ENCODE measurements at regions not wholly inside any gene's neighbourhood (a gene's known extent, or its start where the extent isn't known, plus 50 kb on each side); places are given as distances from the start of the nearest gene placed in this dataset.

DNA sequence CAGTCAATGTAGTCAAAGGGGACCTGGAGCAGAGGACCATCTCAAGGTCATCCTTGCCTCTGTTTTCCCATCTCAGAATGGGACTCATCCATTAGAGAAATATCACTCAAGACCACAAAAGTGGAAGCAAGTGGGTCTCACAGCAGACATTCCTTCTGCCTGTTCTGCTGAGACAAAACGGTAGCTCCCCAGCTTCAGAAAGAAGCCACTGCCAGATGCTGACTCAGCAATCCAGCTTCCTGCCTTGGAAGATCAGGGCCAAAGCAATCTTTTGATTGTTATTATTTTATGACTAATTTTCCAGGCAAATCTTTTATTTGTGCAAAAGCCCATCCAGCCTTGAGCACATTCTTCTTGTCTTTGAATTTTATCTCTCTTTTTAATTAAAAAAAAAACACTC is 86.8 kb downstream of the CCT6B start:
- no peaks in the 10 kb centered on the region for H3K36me3 ChIP-seq
- TF ChIP-seq, protein P1, sequence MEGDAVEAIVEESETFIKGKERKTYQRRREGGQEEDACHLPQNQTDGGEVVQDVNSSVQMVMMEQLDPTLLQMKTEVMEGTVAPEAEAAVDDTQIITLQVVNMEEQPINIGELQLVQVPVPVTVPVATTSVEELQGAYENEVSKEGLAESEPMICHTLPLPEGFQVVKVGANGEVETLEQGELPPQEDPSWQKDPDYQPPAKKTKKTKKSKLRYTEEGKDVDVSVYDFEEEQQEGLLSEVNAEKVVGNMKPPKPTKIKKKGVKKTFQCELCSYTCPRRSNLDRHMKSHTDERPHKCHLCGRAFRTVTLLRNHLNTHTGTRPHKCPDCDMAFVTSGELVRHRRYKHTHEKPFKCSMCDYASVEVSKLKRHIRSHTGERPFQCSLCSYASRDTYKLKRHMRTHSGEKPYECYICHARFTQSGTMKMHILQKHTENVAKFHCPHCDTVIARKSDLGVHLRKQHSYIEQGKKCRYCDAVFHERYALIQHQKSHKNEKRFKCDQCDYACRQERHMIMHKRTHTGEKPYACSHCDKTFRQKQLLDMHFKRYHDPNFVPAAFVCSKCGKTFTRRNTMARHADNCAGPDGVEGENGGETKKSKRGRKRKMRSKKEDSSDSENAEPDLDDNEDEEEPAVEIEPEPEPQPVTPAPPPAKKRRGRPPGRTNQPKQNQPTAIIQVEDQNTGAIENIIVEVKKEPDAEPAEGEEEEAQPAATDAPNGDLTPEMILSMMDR (IDR thresholded peaks at IDR 0.05) = no peak
- intact Hi-C loops (cut with DNase I) = no loop called here
- H3K4me3 ChIP-seq = no peak overlapping the region
- no peak overlapping the region for H3K27ac ChIP-seq
- ATAC-seq = no peak
- H3K9me3 ChIP-seq = no peaks in the 10 kb centered on the region
- DNase-seq = no peak
- H3K27me3 ChIP-seq = no peaks in the 10 kb centered on the region
- H3K4me1 ChIP-seq = no peaks in the 10 kb centered on the region

DNA sequence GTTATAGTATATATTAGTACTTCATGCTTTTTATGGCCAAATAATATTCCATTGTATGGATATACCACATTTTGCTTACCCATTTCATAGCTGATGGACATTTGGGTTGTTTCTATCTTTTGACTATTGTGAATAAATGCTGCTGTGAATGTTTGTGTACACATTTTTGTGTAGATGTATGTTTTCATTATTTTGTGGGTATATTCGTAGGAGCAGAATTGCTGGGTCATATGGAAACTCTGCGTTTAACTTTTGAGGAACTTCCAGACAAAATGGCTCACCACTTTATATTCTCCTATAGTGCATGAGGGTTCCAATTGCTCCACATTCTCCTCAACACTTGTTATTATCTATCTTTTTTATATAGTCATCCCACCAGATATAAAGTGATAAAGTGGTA is 88.6 kb downstream of the CCT6B start:
- intact Hi-C loops (cut with DNase I) = no loop called here
- DNase-seq = no peak
- no peak for ATAC-seq
- H3K27ac ChIP-seq = no peak overlapping the region
- no peaks in the 10 kb centered on the region for H3K27me3 ChIP-seq
- TF ChIP-seq, protein P1 (IDR thresholded peaks at IDR 0.05) = no peak
- H3K36me3 ChIP-seq = no peaks in the 10 kb centered on the region
- no peaks in the 10 kb centered on the region for H3K4me1 ChIP-seq
- H3K9me3 ChIP-seq = no peaks in the 10 kb centered on the region
- H3K4me3 ChIP-seq = no peak overlapping the region

DNA sequence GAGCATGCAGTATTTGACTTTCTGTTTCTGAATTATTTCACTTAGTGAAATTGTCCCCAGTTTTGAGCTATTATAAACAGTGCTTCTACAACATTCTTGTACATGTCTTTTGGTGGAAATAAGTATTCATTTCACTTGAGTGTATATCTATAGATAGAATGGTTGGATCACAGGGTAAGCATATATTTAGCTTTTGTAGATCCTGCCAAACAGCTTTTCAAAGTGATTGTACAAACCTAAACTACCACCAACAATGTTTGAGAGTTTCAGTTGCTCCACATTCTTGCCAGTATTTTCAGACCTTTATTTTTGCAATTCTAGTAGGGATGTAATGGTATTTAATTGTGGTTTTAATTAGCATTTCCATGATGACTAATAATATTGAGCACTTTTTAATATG is 91.6 kb downstream of the CCT6B start:
- no peak overlapping the region for H3K4me3 ChIP-seq
- intact Hi-C loops (cut with DNase I) = no loop called here
- H3K27ac ChIP-seq = no peak overlapping the region
- H3K4me1 ChIP-seq = no peaks in the 10 kb centered on the region
- no peaks in the 10 kb centered on the region for H3K9me3 ChIP-seq
- TF ChIP-seq, protein P1 (IDR thresholded peaks at IDR 0.05) = no peak
- DNase-seq (no peak), ATAC-seq (no peak)
- no peaks in the 10 kb centered on the region for H3K27me3 ChIP-seq
- no peaks in the 10 kb centered on the region for H3K36me3 ChIP-seq

DNA sequence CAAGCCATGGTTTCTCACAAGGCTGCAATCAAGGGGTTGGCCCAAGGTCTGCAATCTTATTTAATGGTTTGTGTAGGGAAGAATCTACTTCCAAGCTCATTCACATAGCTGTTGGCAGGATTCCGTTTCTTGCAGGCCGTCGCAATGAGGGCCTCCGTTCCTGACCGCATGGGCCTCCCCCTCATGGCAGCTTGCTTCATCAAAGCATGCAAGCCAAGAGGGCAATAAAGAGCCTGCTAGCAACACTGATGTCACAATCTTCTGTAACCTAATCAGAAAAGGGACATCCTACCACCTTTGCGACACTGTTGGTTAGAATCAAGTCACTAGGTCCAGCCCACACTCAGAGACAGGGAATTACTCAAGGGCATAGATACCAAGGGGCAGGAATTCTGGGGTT is 95.5 kb downstream of the CCT6B start:
- ATAC-seq (no peak), DNase-seq (no peak)

DNA sequence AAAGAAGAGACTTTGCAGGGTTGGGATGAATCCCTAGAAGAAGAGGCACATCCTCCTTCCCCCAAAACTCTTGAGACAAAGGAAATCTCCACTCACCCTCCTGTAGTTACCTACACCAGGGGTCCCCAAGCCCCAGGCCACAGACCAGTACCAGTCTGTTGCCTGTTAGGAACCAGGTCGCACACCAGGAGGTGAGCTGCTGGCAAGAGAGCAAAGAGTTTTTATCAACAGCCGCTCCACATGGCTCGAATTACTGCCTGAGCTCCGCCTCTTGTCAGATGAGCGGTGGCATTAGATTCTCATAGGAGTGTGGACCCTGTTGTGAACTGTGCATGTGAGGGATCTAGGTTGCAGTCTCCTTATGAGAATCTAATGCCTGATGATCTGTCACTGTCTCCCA is 98.9 kb downstream of the CCT6B start:
- intact Hi-C loops (cut with DNase I) = no loop called here
- ATAC-seq = no peak
- Histone ChIP-seq H3K27me3 (no peaks in the 10 kb centered on the region), H3K36me3 (no peaks in the 10 kb centered on the region), H3K27ac (no peak overlapping the region), H3K4me1 (no peaks in the 10 kb centered on the region), H3K4me3 (no peak overlapping the region), H3K9me3 (no peaks in the 10 kb centered on the region)
- TF ChIP-seq, protein P1 (IDR thresholded peaks at IDR 0.05) = no peak
- no peak for DNase-seq

More for the DNA sequence above, 95.5 kb downstream of the CCT6B start:
- Histone ChIP-seq H3K4me3 (no peak overlapping the region), H3K9me3 (no peaks in the 10 kb centered on the region), H3K27me3 (no peaks in the 10 kb centered on the region), H3K4me1 (no peaks in the 10 kb centered on the region), H3K36me3 (no peaks in the 10 kb centered on the region), H3K27ac (no peak overlapping the region)
- intact Hi-C loops (cut with DNase I) = no loop called here
- TF ChIP-seq, protein P1 (IDR thresholded peaks at IDR 0.05) = no peak

DNA sequence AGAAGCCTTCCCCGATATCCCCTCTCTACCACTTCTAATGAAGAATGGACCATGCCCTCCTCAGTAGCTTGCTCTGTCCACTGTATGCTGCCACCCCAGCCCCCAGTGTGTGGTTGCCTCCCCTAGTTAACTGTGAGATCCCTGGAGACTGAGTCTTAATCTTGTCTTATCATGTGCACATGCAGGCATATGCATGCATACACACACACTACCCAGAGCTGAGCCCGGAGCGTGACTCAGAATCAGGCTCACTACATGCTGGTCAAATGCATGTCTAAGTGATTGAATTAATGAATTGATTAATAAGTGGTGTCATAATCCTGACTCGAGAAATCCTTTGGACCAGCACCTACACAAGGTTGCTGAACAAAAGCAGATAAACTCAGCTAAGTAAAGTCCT is 99.4 kb downstream of the CCT6B start:
- intact Hi-C loops (cut with DNase I) = no loop called here
- H3K27ac ChIP-seq = no peak overlapping the region
- H3K4me3 ChIP-seq = no peak overlapping the region
- no peaks in the 10 kb centered on the region for H3K4me1 ChIP-seq
- no peak for ATAC-seq
- no peaks in the 10 kb centered on the region for H3K36me3 ChIP-seq
- H3K9me3 ChIP-seq = no peaks in the 10 kb centered on the region
- no peaks in the 10 kb centered on the region for H3K27me3 ChIP-seq
- DNase-seq = no peak
- TF ChIP-seq, protein P1 (IDR thresholded peaks at IDR 0.05) = no peak

All from upper lobe of right lung (tissue), 1 donor.